NB4 (cell line): ENCODE measurements at regions not wholly inside any gene's neighbourhood (a gene's known extent, or its start where the extent isn't known, plus 50 kb on each side); places are given as distances from the start of the nearest gene placed in this dataset.

Experiments
- DNase-seq: peaks from one replicate; pipeline ENCODE4 v3.0.0; 2010; ENCODE audit warnings: low read depth
- H3K4me3 ChIP-seq: one replicate; pipeline ENCODE4 v1.5.1; 2011; ENCODE audit warnings: mild to moderate bottlenecking, low read depth, low read length, moderate library complexity
- MAX ChIP-seq: IDR thresholded peaks from 2 replicates; pipeline ENCODE4 v1.6.1; 2011; ENCODE audit warnings: low read depth, low read length
- MYC ChIP-seq: IDR thresholded peaks from 2 replicates; pipeline ENCODE4 v1.6.1; 2011; ENCODE audit warnings: low read depth, low read length
- POLR2A ChIP-seq: IDR thresholded peaks from 2 replicates; pipeline ENCODE4 v1.6.1; 2011; ENCODE audit warnings: mild to moderate bottlenecking; ENCODE audit not compliant: insufficient read length; ENCODE audit errors: extremely low read depth
- TF ChIP-seq, protein P1 (sequence below): IDR thresholded peaks from one replicate; pipeline ENCODE4 v1.5.1; 2012; ENCODE audit warnings: low read depth, low read length

GRCh38 chr1:55483523-55483922, 268.4 kb upstream of the USP24 start:
- TF ChIP-seq MAX (no peak), MYC (no peak), POLR2A (no peak)
- TF ChIP-seq, protein P1, sequence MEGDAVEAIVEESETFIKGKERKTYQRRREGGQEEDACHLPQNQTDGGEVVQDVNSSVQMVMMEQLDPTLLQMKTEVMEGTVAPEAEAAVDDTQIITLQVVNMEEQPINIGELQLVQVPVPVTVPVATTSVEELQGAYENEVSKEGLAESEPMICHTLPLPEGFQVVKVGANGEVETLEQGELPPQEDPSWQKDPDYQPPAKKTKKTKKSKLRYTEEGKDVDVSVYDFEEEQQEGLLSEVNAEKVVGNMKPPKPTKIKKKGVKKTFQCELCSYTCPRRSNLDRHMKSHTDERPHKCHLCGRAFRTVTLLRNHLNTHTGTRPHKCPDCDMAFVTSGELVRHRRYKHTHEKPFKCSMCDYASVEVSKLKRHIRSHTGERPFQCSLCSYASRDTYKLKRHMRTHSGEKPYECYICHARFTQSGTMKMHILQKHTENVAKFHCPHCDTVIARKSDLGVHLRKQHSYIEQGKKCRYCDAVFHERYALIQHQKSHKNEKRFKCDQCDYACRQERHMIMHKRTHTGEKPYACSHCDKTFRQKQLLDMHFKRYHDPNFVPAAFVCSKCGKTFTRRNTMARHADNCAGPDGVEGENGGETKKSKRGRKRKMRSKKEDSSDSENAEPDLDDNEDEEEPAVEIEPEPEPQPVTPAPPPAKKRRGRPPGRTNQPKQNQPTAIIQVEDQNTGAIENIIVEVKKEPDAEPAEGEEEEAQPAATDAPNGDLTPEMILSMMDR: no peak
- peak; percentile 11 for DNase-seq
- H3K4me3 ChIP-seq: no peak overlapping the region

GRCh38 chr1:55481634-55482033, 266.5 kb upstream of the USP24 start:
- no peak overlapping the region for H3K4me3 ChIP-seq
- no peak for DNase-seq
- TF ChIP-seq, protein P1: no peak
- TF ChIP-seq MYC (no peak), POLR2A (no peak), MAX (no peak)

- DNase-seq: no peak
- no peak overlapping the region for H3K4me3 ChIP-seq
- no peak for TF ChIP-seq MAX
- TF ChIP-seq, protein P1: no peak
- TF ChIP-seq POLR2A: no peak
- TF ChIP-seq MYC: no peak
Measured at GRCh38 chr1:55480029-55480795, 265.0 kb upstream of the USP24 start.

- DNase-seq: peak; percentile 19
- H3K4me3 ChIP-seq: no peak overlapping the region
- TF ChIP-seq POLR2A: no peak
- no peak for TF ChIP-seq MAX
- TF ChIP-seq, protein P1: no peak
- no peak for TF ChIP-seq MYC
Measured at GRCh38 chr1:55478742-55479141, 263.6 kb upstream of the USP24 start.

DNA sequence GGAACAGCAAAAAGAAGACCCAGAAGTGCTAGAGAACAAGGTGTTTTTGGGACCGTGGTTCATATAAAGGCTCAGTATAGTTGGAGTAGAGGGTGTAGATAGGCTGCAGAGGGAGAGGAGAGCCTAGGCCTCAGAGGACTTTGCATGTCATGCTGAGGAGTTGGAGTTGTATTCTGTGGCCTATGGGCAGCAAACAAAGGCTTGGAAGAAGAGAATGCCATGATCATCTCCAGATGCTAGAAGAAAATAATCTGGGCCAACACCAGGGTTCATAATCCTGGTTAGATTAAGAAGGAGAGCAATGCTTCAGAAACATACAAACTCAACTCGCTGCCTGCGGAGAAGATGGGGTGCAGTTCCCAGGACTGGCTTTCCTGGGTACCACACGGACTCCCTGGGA, 262.8 kb upstream of the USP24 start:
- TF ChIP-seq MYC: no peak
- TF ChIP-seq MAX: no peak
- TF ChIP-seq POLR2A: no peak
- TF ChIP-seq, protein P1: no peak
- no peak for DNase-seq
- H3K4me3 ChIP-seq: no peak overlapping the region
